ENCODE measurements at regions not wholly inside any gene's neighbourhood (a gene's known extent, or its start where the extent isn't known, plus 50 kb on each side); places are given as distances from the start of the nearest gene placed in this dataset.

GRCh38 chr1:184157394-184157742, 105.8 kb downstream of the TSEN15 start:
- DNase-seq (ENCODE audit: low read depth in 1 of 2, low spot score in 1 of 2) (no peak), ATAC-seq (no peak), FAIRE-seq (no peak)
- POLR2A ChIA-PET, result no interaction called here
- Histone ChIP-seq H3K9me3 (no peaks in the 10 kb centered on the region), H3K27ac (no peak overlapping the region), H3K4me2 (no peak overlapping the region), H3K4me1 (0 out of 3 replicates have a peak, but pooled peaks cover 5% of the 10 kb centered on the region), H3K4me3 (no peak overlapping the region)
- TF ChIP-seq GATA3 (IDR thresholded peaks at IDR 0.05; ENCODE audit: borderline replicate concordance) (no peak), ZC3H11A (IDR thresholded peaks at IDR 0.05) (no peak), RFX5 (IDR thresholded peaks at IDR 0.05) (no peak), POLR2AphosphoS2 (conservative IDR thresholded peaks at IDR 0.05; ENCODE audit: low read length) (no peak), KDM5A (IDR thresholded peaks at IDR 0.05) (no peak), ATOH8 (CRISPR knock-in tag; IDR thresholded peaks at IDR 0.05; ENCODE audit: low read depth) (no peak), CHD2 (IDR thresholded peaks at IDR 0.05; ENCODE audit: low read length, partially characterized antibody) (no peak), EP300 (IDR thresholded peaks at IDR 0.05) (no peak), CHD4 (IDR thresholded peaks at IDR 0.05; ENCODE audit: borderline replicate concordance) (no peak), MYC (IDR thresholded peaks at IDR 0.05; ENCODE audit: borderline replicate concordance, low read length) (no peak), NR3C1 (IDR thresholded peaks at IDR 0.05) (no peak), HOXA7 (CRISPR knock-in tag; IDR thresholded peaks at IDR 0.05) (no peak), CBX2 (IDR thresholded peaks at IDR 0.05; ENCODE audit: borderline replicate concordance, low read depth) (no peak), POLR2A (IDR thresholded peaks at IDR 0.05; ENCODE audit: low read length) (no peak), JUNB (IDR thresholded peaks at IDR 0.05) (no peak)
- TF ChIP-seq, protein P1, sequence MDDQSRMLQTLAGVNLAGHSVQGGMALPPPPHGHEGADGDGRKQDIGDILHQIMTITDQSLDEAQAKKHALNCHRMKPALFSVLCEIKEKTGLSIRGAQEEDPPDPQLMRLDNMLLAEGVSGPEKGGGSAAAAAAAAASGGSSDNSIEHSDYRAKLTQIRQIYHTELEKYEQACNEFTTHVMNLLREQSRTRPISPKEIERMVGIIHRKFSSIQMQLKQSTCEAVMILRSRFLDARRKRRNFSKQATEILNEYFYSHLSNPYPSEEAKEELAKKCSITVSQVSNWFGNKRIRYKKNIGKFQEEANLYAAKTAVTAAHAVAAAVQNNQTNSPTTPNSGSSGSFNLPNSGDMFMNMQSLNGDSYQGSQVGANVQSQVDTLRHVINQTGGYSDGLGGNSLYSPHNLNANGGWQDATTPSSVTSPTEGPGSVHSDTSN (IDR thresholded peaks at IDR 0.05), result no peak
- TF ChIP-seq, protein P2, sequence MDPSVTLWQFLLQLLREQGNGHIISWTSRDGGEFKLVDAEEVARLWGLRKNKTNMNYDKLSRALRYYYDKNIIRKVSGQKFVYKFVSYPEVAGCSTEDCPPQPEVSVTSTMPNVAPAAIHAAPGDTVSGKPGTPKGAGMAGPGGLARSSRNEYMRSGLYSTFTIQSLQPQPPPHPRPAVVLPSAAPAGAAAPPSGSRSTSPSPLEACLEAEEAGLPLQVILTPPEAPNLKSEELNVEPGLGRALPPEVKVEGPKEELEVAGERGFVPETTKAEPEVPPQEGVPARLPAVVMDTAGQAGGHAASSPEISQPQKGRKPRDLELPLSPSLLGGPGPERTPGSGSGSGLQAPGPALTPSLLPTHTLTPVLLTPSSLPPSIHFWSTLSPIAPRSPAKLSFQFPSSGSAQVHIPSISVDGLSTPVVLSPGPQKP (IDR thresholded peaks at IDR 0.05; ENCODE audit: low read depth, low read length), result no peak
- TF ChIP-seq, protein P3, sequence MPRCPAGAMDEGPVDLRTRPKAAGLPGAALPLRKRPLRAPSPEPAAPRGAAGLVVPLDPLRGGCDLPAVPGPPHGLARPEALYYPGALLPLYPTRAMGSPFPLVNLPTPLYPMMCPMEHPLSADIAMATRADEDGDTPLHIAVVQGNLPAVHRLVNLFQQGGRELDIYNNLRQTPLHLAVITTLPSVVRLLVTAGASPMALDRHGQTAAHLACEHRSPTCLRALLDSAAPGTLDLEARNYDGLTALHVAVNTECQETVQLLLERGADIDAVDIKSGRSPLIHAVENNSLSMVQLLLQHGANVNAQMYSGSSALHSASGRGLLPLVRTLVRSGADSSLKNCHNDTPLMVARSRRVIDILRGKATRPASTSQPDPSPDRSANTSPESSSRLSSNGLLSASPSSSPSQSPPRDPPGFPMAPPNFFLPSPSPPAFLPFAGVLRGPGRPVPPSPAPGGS (IDR thresholded peaks at IDR 0.05), result no peak
- TF ChIP-seq, protein P4, sequence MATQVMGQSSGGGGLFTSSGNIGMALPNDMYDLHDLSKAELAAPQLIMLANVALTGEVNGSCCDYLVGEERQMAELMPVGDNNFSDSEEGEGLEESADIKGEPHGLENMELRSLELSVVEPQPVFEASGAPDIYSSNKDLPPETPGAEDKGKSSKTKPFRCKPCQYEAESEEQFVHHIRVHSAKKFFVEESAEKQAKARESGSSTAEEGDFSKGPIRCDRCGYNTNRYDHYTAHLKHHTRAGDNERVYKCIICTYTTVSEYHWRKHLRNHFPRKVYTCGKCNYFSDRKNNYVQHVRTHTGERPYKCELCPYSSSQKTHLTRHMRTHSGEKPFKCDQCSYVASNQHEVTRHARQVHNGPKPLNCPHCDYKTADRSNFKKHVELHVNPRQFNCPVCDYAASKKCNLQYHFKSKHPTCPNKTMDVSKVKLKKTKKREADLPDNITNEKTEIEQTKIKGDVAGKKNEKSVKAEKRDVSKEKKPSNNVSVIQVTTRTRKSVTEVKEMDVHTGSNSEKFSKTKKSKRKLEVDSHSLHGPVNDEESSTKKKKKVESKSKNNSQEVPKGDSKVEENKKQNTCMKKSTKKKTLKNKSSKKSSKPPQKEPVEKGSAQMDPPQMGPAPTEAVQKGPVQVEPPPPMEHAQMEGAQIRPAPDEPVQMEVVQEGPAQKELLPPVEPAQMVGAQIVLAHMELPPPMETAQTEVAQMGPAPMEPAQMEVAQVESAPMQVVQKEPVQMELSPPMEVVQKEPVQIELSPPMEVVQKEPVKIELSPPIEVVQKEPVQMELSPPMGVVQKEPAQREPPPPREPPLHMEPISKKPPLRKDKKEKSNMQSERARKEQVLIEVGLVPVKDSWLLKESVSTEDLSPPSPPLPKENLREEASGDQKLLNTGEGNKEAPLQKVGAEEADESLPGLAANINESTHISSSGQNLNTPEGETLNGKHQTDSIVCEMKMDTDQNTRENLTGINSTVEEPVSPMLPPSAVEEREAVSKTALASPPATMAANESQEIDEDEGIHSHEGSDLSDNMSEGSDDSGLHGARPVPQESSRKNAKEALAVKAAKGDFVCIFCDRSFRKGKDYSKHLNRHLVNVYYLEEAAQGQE (IDR thresholded peaks at IDR 0.05), result no peak
- CTCF ChIA-PET, result interaction anchor here (1.3 kb wide), 1 partner anchor 31 kb away, joined by 3 read pairs; no protein-coding TSS in a partner anchor
- 0% methylated on average over 1 of the region's 1 CpG for WGBS (ENCODE audit: missing lambda C conversion rate)

GRCh38 chr1:184158896-184159681, 107.6 kb downstream of the TSEN15 start:
- no peaks in the 10 kb centered on the region for H3K4me1 ChIP-seq
- no peak for ATAC-seq
- FAIRE-seq, result no peak
- ChIA-PET POLR2A (no interaction called here), CTCF (no interaction called here)
- H3K9me3 ChIP-seq, result no peaks in the 10 kb centered on the region
- WGBS (ENCODE audit: missing lambda C conversion rate), result 51% methylated on average over 7 of the region's 7 CpGs
- H3K4me2 ChIP-seq, result no peak overlapping the region
- no peak for DNase-seq (ENCODE audit: low read depth in 1 of 2, low spot score in 1 of 2)
- TF ChIP-seq HOXA7 (CRISPR knock-in tag; IDR thresholded peaks at IDR 0.05), result no peak
- TF ChIP-seq, protein P5, sequence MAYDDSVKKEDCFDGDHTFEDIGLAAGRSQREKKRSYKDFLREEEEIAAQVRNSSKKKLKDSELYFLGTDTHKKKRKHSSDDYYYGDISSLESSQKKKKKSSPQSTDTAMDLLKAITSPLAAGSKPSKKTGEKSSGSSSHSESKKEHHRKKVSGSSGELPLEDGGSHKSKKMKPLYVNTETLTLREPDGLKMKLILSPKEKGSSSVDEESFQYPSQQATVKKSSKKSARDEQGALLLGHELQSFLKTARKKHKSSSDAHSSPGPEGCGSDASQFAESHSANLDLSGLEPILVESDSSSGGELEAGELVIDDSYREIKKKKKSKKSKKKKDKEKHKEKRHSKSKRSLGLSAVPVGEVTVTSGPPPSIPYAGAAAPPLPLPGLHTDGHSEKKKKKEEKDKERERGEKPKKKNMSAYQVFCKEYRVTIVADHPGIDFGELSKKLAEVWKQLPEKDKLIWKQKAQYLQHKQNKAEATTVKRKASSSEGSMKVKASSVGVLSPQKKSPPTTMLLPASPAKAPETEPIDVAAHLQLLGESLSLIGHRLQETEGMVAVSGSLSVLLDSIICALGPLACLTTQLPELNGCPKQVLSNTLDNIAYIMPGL (CRISPR knock-in tag; IDR thresholded peaks at IDR 0.05; ENCODE audit: borderline replicate concordance), result no peak
- TF ChIP-seq, protein P1 (IDR thresholded peaks at IDR 0.05), result no peak
- no peak overlapping the region for H3K27ac ChIP-seq
- H3K4me3 ChIP-seq, result no peak overlapping the region

All from A549 (cell line).